Activated CD4-positive, alpha-beta T cell treated with anti-CD3 and anti-CD28 coated beads, Interleukin-2, Interleukin-6, amounts not matched to agents 100 ng/mL and 50 ng/mL, durations not matched to agents 16 hours and 8 hours (primary cell): ENCODE measurements at regions not wholly inside any gene's neighbourhood (a gene's known extent, or its start where the extent isn't known, plus 50 kb on each side); places are given as distances from the start of the nearest gene placed in this dataset.
"Not testable (repeated sequence)": the region's sequence is repeated elsewhere in the genome, so short reads cannot be mapped to it uniquely, and the experiment has no call there.

Experiments used
- DNase-seq: peaks from one replicate; pipeline ENCODE4 v3.0.0-alpha.2; 2020

DNA sequence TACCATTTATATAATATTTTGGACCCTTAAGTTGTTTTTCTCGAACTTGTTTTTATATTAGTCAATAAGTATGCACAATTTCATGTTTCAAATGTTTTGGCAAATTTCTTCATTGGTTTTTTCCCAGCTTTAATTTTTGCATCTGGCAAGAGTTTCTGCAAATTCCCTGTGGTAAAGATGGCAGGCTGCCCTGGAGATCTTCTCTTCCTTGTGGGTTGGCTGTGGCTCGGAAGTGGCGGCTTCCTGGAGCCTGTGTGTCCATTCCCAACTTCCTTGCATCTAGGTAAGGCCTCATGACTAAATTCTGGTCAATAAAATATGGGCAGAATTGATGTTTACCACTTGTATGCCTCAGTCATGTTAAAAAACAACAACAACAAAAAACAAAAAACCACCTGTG lies 818.6 kb downstream of the EPHA4 start:
- no peak for DNase-seq

DNA sequence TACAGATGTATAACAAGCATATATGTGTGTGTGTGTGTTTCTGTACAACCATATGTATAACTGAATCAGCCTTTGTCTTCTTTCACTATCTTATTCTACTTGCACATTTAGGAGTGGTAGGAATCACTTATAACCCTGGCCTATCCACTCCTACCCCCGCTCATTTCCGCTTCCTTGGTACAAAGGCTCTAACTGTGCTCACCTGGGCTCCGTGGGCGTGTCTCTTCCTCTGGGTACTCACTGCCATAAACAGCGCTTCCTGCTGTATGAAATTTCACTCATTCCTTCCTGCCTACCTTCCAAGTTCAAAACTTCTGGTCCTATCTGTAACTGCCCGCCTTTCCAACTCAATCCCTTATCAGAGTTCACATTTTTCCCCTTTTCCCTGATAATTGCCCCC lies 815.5 kb downstream of the EPHA4 start:
- no peak for DNase-seq

DNA sequence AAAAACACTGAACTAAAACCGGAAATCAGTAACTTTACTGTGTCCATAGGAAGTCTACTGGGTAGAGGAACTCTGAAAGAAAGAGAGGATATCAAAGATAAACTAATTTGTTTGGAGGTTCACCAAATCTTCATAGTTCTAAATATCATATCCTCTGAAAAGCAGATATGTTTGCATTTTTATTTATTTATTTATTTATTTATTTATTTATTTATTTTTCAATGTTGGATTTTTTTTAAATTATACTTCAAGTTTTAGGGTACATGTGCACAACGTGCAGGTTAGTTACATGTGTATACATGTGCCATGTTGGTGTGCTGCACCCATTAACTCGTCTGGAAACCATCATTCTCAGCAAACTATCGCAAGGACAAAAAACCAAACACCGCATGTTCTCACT lies 813.7 kb downstream of the EPHA4 start:
- not testable (repeated sequence) for DNase-seq

DNA sequence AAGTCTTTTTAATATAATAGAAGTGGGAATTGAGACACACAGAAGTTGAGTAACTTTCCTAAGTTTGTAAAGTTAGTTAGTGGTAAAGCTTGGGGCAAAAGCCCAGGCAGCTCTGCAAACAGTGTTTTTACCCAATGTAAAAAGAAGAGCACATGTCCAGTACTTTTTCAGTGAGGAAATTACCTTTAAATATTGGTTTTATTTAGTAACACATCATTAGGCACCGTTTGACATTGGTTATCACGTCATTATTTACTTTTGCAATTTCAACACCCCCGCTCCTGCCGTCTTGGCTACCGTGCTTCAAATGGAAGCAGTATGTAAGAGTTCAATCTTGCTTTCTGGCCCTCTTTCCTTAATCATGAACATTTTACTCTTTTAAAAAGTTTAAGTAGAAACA lies 807.9 kb downstream of the EPHA4 start:
- DNase-seq = no peak

DNA sequence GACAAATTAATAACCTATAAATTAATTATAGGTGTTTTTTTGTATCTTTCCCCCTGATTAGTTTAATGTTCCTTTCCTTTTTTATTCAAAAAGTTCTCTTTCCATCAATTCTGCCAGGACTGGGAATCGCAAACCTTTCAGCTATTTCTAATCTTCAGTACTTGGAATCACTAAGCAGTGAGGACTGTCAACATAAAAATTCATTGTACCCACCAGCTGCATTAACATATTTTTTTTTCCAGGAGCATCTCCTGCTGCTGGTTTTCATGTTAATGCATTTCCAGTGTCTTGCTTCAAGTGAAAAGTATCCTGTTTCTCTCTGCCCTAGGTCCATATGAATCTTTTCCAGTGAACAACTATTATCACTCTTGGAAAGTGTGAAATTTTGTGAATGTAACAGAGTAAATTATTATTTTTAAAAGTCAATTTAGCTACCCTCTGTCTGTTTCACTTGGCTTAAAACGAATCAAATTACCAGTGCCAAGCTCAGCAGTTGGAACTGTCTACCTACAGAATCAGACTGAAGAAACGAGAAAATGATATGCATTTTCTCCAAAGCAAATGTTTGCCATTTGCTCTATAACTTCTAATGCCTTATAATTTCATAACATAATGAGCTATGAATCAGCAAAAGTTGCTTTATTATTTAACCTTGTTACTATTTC lies 804.4 kb downstream of the EPHA4 start:
- no peak for DNase-seq

DNA sequence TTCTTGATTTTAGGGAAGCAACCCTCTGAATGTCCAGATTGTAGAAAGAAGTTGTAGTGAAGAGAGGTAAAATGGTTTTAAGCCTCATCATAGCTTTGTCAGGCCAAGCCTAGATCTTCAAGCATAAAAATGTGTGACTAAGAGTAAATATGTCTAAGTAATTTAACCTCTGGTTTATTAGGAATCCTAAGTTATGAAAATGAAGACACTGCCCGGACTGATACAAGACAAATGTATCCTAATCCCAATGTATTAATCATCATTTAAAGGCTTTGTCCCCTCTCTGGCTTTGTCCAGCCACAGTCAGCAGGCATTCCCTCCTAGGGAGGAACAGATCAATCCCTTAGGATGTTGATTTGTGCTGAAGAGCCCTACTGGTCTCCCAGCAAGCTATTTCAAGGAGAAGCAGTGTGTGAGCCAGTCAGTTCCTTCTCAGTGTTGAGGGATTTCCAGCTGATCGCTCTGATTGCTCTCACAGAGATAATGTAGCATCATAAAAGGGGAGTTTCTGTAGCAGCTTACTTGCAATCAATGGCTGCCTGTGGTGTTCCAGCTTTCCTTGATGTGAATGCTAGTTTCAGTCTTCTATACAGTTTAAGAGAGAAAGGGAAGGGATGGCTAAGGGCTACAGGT lies 796.1 kb downstream of the EPHA4 start:
- DNase-seq = no peak

DNA sequence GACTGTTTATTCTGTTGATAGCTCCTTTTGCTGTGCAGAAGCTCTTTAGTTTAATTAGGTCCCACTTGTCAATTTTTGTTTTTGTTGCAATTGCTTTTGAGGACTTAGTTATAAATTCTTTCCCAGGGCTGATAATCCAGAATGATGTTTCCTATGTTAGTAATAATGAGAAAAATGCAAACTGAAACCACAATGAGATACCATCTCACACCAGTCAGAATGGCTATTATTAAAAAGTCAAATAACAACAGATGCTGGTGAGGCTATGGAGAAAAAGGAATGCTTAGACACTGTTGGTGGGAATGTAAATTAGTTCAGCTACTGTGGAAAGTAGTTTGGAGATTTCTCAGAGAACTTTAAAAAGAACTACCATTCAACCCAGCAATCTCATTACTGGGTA lies 793.0 kb downstream of the EPHA4 start:
- DNase-seq = not testable (repeated sequence)

DNA sequence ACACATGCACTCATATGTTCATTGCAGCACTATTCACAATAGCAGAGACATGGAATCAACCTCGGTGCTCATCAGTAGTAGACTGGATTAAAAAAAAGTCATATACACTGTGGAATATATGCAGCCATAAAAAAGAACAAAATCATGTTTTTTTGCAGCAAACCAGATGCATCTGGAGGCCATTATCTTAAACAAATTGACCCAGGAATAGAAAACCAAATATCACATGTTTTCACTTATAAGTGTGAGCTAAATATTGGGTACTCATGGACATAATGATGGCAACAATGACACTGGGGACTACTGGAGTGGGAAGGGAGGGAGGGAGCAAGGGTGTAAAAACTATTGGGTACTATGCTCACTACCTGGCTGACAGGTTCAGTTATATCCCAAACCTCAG lies 792.6 kb downstream of the EPHA4 start:
- no peak for DNase-seq

DNA sequence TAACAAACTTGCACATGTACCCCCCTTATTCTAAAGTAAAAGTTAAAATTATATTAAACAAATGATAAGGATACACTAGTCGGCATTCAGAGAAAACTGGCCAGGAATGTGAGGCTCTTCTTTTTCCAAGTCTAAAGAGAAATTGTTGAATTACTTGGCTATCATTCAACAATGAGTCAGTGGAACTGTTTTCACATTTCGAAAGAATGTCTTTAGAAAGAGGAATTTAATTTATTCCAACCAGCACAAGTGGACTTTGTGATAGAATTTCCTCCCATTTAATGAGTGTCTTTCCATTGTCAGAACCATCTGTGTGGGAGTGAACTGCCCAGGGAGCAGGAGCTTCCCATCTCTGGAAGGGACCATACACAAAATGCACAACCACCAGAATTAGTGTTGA lies 792.2 kb downstream of the EPHA4 start:
- no peak for DNase-seq

DNA sequence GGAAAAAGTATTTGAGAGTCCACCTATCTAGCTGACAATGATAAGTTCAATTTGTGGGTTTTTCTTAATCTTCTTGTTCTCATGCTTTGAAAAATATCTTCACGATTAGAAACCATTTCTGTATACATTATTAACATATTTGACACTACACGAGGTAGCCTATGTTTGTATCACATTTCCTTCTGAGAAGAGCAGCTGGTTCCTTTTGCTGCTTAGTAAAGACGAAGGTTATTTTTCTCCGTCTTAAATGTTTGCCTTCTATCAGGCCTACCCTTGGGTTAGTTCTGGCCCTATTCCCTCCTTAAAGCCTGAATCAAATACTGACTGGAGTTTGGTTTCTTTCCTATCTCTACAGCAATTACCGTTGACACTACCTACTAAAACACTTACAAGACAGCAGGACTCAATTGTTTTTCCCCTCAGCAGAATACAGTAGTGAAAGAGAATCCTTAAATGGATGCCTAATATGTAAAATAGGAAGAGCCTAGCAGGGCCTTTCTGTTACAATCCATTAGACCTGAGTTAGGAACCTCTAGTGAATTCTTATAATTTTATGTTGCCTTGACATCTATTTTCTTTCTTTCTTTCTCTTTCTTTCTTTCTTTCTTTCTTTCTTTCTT lies 790.4 kb downstream of the EPHA4 start:
- DNase-seq = no peak

DNA sequence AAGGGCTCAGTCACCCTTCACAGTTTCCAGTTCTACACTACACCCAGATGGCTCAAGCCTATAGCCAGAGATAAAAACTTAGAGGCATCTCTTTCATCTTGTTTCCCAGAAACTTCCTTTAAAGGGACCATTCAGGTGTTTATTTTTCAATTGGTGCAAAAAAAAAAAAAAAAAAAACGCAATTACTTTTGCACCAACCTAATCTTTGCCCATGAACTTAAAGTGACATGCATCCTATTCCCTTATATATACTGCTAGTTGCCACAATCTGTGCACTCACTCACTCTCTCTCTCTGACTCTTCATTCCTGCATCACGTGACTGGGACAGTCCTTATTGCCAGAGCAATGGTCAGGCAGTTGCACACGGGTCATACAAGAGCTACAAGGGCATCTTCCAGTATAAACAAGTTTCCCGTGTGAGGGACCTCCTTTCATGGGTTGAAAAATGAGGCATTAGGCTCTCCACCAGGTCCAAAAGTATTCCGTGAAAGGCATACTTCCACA lies 789.4 kb downstream of the EPHA4 start:
- DNase-seq = no peak

DNA sequence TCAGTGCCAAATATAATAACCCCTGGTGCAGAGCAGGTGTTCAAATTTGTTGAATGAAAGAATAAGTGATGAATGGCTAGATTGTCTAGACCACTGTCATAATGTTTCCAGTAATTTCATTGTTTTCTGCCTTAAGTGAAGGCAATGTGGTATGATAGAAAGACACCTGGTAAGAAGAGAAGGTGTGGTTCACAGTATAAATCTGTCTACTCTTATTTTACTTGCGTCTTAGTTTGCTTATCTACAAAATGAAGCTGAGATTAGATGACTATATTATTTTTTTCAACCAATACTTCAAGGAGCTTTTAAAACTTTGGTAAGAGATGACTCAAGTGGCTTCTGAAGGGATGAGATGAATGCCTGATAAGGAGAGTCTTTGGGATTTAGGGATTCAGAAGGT lies 788.4 kb downstream of the EPHA4 start:
- no peak for DNase-seq

DNA sequence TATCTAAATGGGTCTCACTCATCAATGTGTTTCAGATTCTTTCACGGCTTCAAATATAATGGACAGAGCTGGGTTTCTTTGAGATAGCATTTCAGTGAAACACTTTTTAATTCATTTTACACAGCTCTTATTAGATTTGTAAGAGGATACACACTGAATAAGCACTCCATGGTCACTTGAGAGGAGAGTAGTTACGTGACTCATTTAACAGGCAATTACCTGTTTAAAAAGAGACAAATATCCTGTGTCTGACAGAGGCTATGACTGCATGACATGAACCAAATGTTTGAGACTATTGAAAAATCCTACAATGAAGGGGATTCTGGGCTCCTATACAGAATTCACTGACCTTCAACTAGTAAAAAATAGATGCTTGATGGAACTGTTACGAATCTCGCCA lies 786.9 kb downstream of the EPHA4 start:
- DNase-seq = no peak

DNA sequence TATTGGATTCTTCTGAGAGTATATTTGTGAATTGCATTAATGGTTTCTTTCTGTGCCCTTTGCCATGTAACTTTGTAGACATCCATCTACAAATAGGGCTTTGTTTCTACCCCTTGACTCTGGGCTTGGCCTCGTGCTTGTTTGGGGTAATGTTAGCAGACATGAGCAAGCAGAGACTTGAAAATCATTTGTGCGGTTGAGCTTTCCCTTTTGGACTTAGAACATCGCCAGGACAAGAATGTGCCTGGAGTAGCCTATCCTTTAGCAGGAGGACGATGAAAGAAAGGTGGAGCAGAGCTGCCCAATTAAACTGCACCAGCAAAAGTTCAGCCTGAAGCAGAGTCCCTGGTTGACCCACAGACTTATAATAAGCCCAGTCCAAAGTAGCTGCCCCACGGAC lies 785.9 kb downstream of the EPHA4 start:
- DNase-seq = no peak

DNA sequence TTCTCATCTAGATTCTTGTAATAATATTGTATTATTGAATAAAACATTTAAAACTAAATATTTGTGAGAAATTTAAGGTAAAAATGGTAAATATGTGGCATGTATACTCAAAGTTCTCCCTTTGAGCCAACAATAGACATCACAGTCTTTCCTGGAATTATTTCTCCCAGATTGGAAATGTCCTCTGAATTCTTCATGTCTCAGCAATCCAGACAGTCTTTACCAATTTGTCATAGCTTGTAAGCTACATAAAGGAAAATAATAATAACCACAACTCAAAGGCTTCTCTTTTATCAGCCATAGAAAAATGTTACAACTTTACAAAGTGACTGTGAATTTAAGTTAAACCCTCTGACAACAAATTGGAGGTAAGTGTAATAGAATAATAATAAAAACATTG lies 784.9 kb downstream of the EPHA4 start:
- no peak for DNase-seq

DNA sequence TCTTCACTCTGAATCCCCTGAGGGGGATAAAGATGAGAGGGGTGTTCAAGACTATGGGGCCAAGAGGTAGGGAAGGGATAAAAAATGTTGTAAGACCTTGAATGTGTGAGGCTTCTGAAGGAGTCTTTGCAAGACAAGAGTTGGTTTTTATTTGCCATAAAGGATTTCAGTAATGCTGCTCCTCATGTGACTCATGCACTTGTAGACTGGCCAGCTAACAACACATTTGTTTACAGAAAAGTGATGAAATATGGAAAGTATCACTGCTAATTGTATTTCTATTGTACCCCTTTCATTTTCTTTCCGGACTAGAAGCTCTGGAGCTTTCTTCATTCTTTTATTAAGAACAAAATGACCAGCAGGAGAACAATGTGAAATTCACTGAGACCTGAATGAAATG lies 782.1 kb downstream of the EPHA4 start:
- DNase-seq = no peak

DNA sequence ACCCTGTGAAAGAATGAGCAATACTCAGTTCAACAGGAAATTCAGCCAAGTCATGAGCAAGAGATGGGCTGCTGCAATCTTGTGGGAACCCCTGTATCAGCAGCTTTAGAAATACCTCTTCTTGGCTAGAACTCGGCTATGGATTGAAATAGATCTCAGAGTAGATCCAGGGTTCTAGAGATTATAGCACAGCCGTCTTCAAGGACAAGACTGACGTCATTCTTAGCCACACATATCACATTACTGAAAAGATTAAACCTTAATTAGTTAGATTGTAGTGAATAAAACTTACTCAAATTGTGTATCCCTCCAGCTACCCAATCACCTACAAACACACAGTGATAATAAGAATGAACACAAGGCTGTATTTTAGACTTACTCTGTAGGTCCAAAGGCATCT lies 776.4 kb downstream of the EPHA4 start:
- DNase-seq = no peak

DNA sequence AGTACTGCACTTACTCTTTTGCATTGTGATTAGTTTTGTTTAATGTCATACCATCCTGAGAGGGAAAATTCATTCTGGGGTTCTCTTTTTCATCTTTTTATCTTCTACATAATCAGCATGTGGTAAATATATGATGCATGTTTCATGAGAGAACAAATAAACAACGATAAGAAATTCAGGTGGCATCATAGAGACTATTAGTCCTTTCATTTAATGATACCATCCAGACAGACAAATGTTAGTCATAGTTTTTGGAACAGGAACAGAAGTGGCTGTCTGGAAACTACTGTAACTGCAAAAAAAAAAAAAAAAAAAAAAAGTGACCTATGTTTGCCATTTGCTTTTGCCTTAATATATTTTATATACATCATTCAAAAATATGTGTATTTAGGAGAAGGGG lies 761.0 kb downstream of the EPHA4 start:
- no peak for DNase-seq

DNA sequence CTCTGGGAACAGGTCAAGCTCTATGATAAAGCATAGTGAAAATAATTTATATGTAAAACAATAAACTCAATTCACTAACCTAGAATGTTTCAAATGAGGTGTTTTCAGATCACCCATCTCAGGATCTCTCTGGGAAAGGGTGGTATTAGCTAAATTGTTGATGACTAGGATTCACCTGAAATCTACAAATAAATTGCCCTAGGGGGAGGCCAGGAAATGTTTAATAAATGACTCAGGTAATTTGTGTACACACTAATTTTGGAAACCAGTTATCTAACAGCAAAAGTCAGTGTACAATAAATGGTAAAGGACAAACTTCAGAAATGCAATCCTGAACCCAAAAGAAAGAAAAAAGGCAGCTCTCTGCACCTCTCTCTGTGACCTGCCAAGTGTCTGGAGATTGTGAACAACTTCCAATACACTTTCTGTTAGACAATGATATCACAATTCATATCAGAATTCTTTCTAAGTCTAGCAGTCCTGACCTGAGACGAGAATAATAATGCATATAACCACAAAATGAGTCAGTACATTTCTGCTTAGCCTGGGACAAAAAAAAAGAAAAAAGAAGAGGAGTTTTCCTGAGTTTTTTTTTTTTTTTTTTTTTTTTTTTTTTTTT lies 760.0 kb downstream of the EPHA4 start:
- DNase-seq = no peak

DNA sequence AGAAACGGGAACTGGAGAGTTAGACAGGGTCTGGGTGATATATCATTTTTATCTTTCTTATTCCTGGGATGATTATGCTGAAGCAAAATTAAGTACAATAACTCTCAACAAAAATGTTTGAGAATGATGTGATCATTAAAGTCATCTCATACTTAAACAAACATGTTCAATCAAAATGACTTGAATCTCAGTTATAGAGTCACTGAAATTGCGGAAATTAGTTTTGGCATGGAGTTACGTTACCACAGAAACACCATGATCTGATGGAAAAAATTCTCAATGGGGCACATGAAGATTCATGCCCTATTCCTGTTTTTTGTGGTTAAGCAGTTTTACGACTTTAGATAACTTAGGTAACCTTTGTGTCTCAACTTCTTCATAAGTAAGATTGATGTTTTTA lies 757.7 kb downstream of the EPHA4 start:
- DNase-seq = no peak

DNA sequence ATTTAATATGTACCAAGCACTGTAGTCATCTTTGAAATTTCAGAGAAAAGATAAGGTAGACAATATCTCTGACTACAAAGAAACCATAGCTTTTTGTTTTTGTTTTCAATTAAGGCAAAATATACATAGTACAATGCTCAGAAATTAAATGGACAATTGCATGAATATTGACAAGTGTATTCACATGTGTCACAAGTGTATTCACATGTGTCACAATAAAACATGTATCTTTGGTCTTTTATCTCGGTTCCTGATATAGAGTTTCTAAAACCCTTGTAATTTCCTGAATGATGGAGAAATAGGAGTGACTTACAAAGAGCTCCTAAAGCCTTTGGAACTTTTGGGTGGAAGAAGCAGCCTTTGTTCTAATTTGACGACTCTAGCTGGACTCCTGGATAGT lies 756.4 kb downstream of the EPHA4 start:
- DNase-seq = no peak

DNA sequence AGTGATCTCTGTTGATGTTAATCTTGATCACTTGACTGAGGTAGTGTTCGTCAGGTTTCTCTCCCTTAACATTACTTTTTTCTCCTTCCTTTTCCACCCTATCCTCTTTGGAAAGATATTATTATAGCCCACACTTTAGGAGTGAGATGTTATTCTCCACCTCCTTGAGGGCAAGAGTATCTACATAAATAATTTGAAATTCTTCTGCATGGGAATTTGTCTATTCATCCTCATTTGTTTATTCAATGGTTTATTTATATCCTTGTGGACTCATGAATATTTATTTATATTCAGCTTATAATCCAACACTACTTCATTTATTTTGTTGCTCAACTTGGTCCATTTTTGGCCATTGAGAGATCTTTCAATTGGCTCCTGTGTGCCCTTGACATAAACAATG lies 750.4 kb downstream of the EPHA4 start:
- no peak for DNase-seq

DNA sequence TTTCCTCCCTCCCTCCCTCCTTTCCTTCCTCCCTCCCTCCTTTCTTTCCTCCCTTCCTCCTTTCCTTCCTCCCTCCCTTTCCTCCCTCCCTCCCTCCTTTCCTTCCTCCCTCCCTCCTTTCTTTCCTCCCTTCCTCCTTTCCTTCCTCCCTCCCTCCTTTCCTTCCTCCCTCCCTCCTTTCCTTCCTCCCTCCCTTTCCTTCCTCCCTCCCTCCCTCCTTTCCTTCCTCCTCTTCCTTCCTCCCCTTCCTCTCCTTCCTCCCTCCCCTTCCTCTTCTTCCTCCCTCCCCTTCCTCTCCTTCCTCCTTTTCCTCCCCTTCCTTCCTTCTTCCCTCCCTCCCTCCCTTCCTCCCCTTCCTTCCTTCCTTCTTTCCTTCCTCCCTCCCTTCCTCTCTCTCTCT lies 748.5 kb downstream of the EPHA4 start:
- DNase-seq = not testable (repeated sequence)

DNA sequence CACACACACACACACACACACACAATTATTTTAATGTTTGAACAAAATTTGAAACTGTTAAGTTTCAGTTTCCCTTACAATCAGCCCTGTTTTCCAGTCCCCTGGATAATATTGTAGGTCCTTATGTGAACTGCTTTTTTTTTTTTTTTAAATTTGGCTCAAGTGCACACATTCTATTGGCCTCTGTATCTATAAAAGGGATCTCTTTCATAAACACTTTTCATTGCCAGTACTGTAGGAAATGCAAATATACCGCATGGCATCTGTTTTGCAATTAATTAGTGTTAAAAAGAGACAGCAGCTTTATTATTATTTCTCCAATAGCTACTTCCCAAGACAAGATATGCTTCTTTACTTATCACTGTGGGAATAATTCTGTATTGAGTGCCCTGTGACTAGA lies 738.7 kb downstream of the EPHA4 start:
- DNase-seq = no peak
